HG02610 (cell line): ENCODE measurements at regions not wholly inside any gene's neighbourhood (a gene's known extent, or its start where the extent isn't known, plus 50 kb on each side); places are given as distances from the start of the nearest gene placed in this dataset.
"Not testable (repeated sequence)": the region's sequence is repeated elsewhere in the genome, so short reads cannot be mapped to it uniquely, and the experiment has no call there.

Experiments
- ATAC-seq: cut with Tn5 transposase; IDR thresholded peaks from one replicate; pipeline ENCODE4 v1.9.1; 2021; ENCODE audit warnings: mild to moderate bottlenecking, moderate library complexity; ENCODE audit not compliant: unreplicated experiment

DNA sequence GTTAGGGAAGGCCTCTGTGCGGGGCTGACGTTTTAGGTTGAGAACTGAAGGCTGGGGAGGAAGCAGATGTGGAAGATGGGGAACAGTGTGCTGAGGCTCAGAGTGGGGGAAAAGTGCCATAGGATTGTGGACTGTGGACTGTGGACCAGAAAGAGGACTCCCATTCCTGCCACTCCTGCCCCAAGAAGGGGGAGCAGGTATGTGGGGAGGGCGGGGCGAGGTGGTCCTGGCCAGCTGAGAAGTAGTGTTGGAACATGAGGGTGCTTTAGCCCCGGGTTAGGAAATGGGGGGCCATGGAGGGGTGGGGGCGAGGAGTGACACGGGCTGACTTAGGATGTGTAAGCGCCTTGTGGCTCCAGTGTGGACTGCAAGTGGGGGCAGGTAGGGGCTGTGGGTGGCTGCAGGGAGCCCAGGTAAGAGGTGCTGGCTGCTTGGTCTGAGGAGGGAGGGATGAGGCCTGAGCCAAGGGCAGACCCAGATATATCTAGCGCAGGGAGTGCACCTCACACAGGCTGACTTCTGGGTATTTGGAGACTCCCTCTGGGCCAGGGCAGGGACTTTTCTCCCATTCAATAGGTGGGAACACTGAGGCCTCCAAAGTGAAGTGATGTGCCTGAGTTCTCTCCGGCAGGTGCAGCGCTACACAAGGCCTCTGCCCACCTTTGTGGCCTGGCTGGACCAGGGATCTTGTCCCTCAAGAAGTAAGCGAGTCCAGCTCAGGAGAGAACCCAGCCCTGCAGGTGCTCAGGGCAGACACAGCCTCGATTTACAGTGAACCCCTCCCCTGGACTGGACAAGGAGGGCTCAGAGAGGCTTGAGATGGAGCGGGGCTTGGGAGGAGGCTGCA lies 76.6 kb upstream of the TOX2 start:
- no peak for ATAC-seq

DNA sequence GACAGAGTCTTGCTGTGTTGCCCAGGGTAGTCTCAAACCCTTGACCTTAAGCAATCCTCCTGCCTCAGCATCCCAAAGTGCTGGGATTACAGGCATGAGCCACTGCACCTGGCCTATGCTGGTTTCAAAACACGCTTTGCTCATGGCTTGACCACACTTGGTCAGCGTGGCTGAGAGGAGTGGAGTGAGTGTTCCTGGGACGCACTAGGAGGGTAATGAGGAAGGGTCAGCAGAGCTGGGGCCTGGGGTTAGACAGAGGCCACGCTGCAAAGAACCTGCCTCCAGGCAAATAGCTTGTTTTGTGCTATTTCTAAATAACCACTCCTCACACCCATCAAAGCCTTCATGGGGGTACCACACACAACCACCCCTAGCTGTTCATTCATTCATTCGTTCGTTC lies 77.9 kb upstream of the TOX2 start:
- ATAC-seq = no peak

- ATAC-seq = no peak
These were observed 78.6 kb upstream of the TOX2 start for GRCh38 chr20:43835944-43836508.

DNA sequence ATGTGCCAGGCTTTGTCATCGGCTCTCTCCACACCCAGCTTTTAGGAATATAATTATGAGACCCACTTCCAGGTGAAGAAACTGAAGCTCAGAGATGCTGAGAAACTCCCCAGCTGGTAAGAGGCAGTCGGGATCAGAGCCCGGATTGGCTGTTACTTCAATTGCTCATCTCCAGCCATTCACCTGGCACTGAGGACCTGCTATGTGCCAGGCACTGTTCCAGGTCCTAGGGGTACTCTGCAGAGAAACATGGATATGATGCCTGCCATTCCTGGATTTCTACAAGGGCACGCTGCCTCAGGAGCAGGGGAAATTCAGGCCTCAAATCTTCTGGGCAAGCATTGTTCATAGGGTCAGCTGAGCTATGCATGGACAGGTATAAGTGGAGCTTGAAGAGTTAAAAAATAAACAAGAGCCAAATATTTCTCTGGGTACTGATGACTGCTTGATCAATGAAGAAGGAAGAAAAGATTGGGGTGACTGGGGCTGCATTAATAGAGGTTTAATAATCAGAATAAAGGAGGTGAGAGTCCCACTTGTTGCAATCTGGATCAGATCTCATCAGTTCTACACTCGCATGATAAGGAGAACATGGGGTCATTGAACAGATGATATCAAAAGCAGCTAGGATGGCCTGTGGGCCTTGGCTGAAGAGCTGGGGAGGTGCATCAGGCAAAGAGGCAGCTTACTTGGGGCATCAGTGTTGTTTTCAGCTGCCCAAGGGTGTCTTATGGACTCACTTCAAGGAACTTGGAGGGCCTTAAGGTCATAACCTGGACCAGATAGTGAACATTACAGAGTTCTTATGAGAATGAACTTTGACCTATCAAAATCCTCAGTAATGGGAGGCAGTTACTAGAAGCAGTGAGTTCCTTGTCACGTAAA lies 80.9 kb upstream of the TOX2 start:
- ATAC-seq = no peak

DNA sequence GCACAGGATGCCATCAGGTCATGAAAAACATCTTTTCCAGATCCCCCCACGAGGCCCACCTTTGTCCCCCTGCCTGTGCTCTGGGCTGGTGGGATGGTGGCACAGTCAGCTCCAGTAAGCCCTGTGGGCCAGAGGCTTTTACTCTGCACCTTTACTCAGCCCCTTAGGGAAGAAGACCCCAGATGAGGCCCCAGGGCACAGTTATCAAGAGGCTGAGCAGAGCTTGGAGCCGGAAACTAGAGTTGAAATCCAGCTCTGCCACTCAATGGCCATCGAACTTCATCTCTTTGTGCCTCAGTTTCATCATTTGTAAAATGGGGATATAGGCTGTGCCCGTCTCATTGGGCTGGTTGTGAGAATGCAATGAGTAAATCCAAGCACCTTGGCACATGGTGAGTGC lies 81.7 kb upstream of the TOX2 start:
- no peak for ATAC-seq

DNA sequence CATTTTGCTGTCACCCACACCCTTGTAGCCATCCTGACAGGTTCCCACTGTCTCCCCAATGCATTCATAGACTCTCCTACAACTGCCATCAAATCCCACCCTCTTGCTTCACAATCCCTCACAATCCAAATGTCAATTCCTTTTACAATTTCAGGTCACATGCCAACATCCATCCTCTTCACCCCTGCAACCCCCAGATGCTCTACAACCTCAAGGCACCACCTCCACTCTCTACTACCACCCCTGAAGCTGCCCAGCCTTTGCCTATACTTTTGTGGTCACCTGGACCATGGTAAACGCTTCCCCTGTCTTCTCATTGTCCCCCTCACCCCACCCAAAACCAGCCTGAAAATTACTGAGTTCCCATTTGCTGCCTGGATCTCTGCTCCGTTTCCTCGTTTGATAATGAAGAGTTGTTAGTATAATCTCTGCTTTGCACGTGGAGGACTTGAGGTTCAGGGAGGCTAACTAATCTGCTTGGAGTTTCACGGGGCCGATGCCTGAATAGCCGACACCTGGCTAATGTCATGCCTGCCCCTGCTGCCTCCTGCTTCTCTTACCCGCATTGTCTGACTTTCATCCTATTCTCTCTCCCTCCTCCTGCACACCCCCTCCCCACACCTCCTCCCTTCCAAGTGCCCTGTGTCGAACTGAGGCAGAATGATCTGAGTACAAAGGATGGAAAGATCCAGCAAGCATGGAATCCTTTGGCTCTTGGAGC lies 82.4 kb upstream of the TOX2 start:
- no peak for ATAC-seq

- no peak for ATAC-seq
These were observed 83.1 kb upstream of the TOX2 start for GRCh38 chr20:43831481-43832065.

DNA sequence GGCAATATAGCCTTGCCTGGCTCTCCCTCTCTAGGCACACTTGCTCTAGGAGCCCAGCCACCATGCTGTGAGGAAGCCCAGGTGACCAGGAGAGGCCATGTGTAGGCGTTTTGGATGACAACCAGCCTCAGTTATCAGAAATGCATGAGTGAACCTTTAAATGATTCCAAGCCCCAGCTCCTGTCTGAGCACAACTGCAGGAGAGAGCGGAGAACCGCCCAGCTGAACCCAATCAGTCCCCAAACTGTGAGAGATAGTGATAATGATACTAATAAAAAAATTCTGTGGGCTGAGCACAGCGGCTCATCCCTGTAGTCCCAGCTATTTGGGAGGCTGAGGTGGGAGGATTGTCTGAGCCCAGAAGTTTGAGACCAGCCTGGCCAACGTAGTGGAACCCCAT lies 83.8 kb upstream of the TOX2 start:
- no peak for ATAC-seq

GRCh38 chr20:43829951-43830690 lies 84.5 kb upstream of the TOX2 start:
- no peak for ATAC-seq

- no peak for ATAC-seq
These were observed 86.6 kb upstream of the TOX2 start for GRCh38 chr20:43827940-43828562.

GRCh38 chr20:43826943-43827342 lies 87.7 kb upstream of the TOX2 start:
- not testable (repeated sequence) for ATAC-seq

GRCh38 chr20:43825581-43825980 lies 89.1 kb upstream of the TOX2 start:
- ATAC-seq = no peak

DNA sequence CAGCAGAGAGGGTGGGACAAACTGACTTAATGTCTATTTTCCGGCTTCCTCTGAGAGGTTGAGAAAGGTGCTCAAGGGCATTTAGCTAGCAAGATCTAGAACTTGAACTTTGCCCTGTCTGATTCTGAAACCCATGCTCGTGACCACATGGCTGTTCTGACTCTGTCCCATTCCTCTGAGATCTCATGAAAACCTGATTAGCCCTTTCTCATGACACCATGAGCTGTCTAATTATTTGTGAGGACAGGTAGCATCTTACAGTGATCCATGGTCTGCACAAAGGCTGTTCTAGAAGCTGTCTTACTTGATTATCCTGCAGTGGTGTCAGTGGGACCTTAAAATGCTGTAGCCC lies 89.6 kb upstream of the TOX2 start:
- ATAC-seq = no peak

- ATAC-seq = no peak
These were observed 90.2 kb upstream of the TOX2 start for GRCh38 chr20:43824309-43825050.

- ATAC-seq = no peak
These were observed 92.9 kb upstream of the TOX2 start for GRCh38 chr20:43821795-43822194.

- ATAC-seq = no peak
These were observed 93.8 kb upstream of the TOX2 start for GRCh38 chr20:43820731-43821330.

DNA sequence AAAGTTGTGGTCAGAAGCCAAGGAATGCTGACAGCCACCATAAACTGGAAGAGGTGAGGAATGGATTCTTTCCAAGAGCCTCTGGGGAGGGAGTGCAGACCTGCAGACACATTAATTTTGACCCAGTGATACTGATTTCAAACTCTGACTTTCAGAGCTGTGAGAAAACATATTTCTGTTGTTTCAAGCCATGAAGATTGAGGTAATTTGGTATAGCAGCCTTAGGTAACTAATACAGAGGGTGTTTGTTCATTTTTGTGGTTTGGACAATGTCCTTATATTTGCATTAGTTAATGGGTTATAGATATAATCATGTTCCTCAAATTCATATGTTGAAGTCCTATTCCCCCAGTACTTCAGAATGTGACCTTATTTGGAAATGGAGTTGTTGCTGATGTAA lies 85.4 kb upstream of the GTSF1L start:
- no peak for ATAC-seq

- no peak for ATAC-seq
These were observed 82.5 kb upstream of the GTSF1L start for GRCh38 chr20:43809206-43809819.
